Mucosa of descending colon (tissue), 3 donors: ENCODE measurements at regions not wholly inside any gene's neighbourhood (a gene's known extent, or its start where the extent isn't known, plus 50 kb on each side); places are given as distances from the start of the nearest gene placed in this dataset.
A peak's percentile ranks its signal among the peaks of the same experiment; 100 is the strongest.
"Not testable (repeated sequence)": the region's sequence is repeated elsewhere in the genome, so short reads cannot be mapped to it uniquely, and the experiment has no call there.

Source experiments
- ATAC-seq: fragments of 200-7000 bp; cut with Tn5 transposase; one replicate; pipeline ENCODE4 v1.9.1; 2020; ENCODE audit warnings: mild to moderate bottlenecking, moderate library complexity
- DNase-seq, 3 donors: peaks; one replicate each; pipeline ENCODE4 v3.0.0-alpha.2; 2020
- H3K36me3 ChIP-seq: fragments of 200-600 bp; one replicate; pipeline ENCODE4 v1.8.0; 2021; ENCODE audit warnings: low read depth, mild to moderate bottlenecking
- H3K4me1 ChIP-seq: fragments of 200-600 bp; one replicate; pipeline ENCODE4 v1.8.0; 2021; ENCODE audit warnings: low read depth, mild to moderate bottlenecking
- H3K4me3 ChIP-seq: fragments of 200-600 bp; one replicate; pipeline ENCODE4 v1.8.0; 2021; ENCODE audit warnings: mild to moderate bottlenecking
- H3K9me3 ChIP-seq: fragments of 200-600 bp; one replicate; pipeline ENCODE4 v1.8.0; 2021; ENCODE audit warnings: mild to moderate bottlenecking
- CTCF ChIP-seq: fragments of 200-600 bp; IDR thresholded peaks from one replicate; pipeline ENCODE4 v1.8.0; 2022; ENCODE audit warnings: antibody characterized with exemption, mild to moderate bottlenecking
- intact Hi-C, 2 donors: fragments of 100-400 bp; cut with DNase I in 1 of 2; cut with micrococcal nuclease in 1 of 2; formaldehyde crosslinking; loops; one replicate each; pipeline versions ENCODE4 v1.11.0 to v1.11.1; 2022; cut with DNase I, micrococcal nuclease
- donor health status: DM: no; HTN: no; CAD: no; lungs with moderate emphysema.
- donor health status: DM: no; HTN: no; CAD: no.
- donor health status: DM: no; HTN: yes; CAD: no.

GRCh38 chr7:39758234-39758970 lies 135.0 kb downstream of the RALA start:
- DNase-seq (no peak), ATAC-seq (no peak)
- Histone ChIP-seq H3K4me1 (no peaks in the 10 kb centered on the region), H3K9me3 (no peaks in the 10 kb centered on the region), H3K4me3 (no peak overlapping the region), H3K36me3 (no peaks in the 10 kb centered on the region)
- intact Hi-C loops = no loop called here
- TF ChIP-seq CTCF = no peak

- TF ChIP-seq CTCF = no peak
- H3K4me1 ChIP-seq = no peaks in the 10 kb centered on the region
- DNase-seq (no peak), ATAC-seq (no peak)
- no peak overlapping the region for H3K4me3 ChIP-seq
- no peaks in the 10 kb centered on the region for H3K36me3 ChIP-seq
- H3K9me3 ChIP-seq = no peaks in the 10 kb centered on the region
- intact Hi-C loops = no loop called here
Measured at GRCh38 chr7:39761449-39761848, 138.1 kb downstream of the RALA start.

- intact Hi-C loops, H3K9me3 ChIP-seq, H3K36me3 ChIP-seq, H3K4me3 ChIP-seq, DNase-seq, H3K4me1 ChIP-seq, ATAC-seq: not testable (repeated sequence)
Measured at GRCh38 chr7:39762466-39762865, 139.1 kb downstream of the RALA start.

- intact Hi-C loops, H3K4me1 ChIP-seq, DNase-seq, H3K36me3 ChIP-seq, H3K4me3 ChIP-seq, H3K9me3 ChIP-seq, ATAC-seq: not testable (repeated sequence)
Measured at GRCh38 chr7:39762881-39763280, 139.5 kb downstream of the RALA start.

GRCh38 chr7:39765833-39766232 lies 142.5 kb downstream of the RALA start:
- H3K4me1 ChIP-seq, intact Hi-C loops, H3K36me3 ChIP-seq, H3K9me3 ChIP-seq, ATAC-seq, DNase-seq, H3K4me3 ChIP-seq: not testable (repeated sequence)

GRCh38 chr7:39768439-39768838 lies 145.1 kb downstream of the RALA start:
- not testable (repeated sequence) for H3K36me3 ChIP-seq, ATAC-seq, H3K9me3 ChIP-seq, H3K4me3 ChIP-seq, H3K4me1 ChIP-seq, DNase-seq
- intact Hi-C loops = loop anchor here in 1 of 2 donors (2.0 kb wide), 1 partner anchor 26 kb away; no protein-coding TSS in a partner anchor

- DNase-seq, H3K4me3 ChIP-seq, H3K4me1 ChIP-seq, H3K9me3 ChIP-seq, intact Hi-C loops, H3K36me3 ChIP-seq, ATAC-seq: not testable (repeated sequence)
Measured at GRCh38 chr7:39774341-39774851, 151.0 kb downstream of the RALA start.

- H3K9me3 ChIP-seq, H3K36me3 ChIP-seq, DNase-seq, ATAC-seq, H3K4me1 ChIP-seq, H3K4me3 ChIP-seq, intact Hi-C loops: not testable (repeated sequence)
Measured at GRCh38 chr7:39781557-39781956, 158.2 kb downstream of the RALA start.

GRCh38 chr7:39786440-39786839 lies 163.1 kb downstream of the RALA start:
- H3K9me3 ChIP-seq, ATAC-seq, intact Hi-C loops, H3K4me1 ChIP-seq, H3K36me3 ChIP-seq, DNase-seq, H3K4me3 ChIP-seq: not testable (repeated sequence)

GRCh38 chr7:39791035-39791434 lies 159.0 kb upstream of the CDK13 start:
- H3K9me3 ChIP-seq, intact Hi-C loops, H3K4me1 ChIP-seq, H3K4me3 ChIP-seq, ATAC-seq, DNase-seq, H3K36me3 ChIP-seq: not testable (repeated sequence)

GRCh38 chr7:39791911-39792310 lies 158.1 kb upstream of the CDK13 start:
- ATAC-seq, H3K9me3 ChIP-seq, intact Hi-C loops, H3K4me1 ChIP-seq, H3K36me3 ChIP-seq, H3K4me3 ChIP-seq: not testable (repeated sequence)
- peak in 1 of 3 donors; percentile 26 for DNase-seq

- DNase-seq, intact Hi-C loops, ATAC-seq: not testable (repeated sequence)
Measured at GRCh38 chr7:39793026-39793425, 157.0 kb upstream of the CDK13 start.

GRCh38 chr7:39793851-39794250 lies 156.2 kb upstream of the CDK13 start:
- H3K4me1 ChIP-seq, H3K9me3 ChIP-seq, H3K4me3 ChIP-seq, H3K36me3 ChIP-seq, ATAC-seq, DNase-seq, intact Hi-C loops: not testable (repeated sequence)

More at GRCh38 chr7:39793026-39793425, 157.0 kb upstream of the CDK13 start:
- not testable (repeated sequence) for H3K9me3 ChIP-seq, H3K36me3 ChIP-seq, H3K4me1 ChIP-seq, H3K4me3 ChIP-seq
